ENCODE measurements at regions not wholly inside any gene's neighbourhood (a gene's known extent, or its start where the extent isn't known, plus 50 kb on each side); places are given as distances from the start of the nearest gene placed in this dataset.

GRCh38 chr1:221925947-221926346, 184.1 kb upstream of the DUSP10 start:
- Histone ChIP-seq H3K27me3 (no peaks in the 10 kb centered on the region), H3K36me3 (no peaks in the 10 kb centered on the region), H3K27ac (no peak overlapping the region), H3K4me1 (no peaks in the 10 kb centered on the region), H3K9me3 (no peaks in the 10 kb centered on the region), H3K4me3 (no peak overlapping the region)
- ATAC-seq (ENCODE audit: low FRiP score in 2 of 2): no peak
- TF ChIP-seq POLR2AphosphoS5 (IDR thresholded peaks at IDR 0.05) (no peak), EP300 (IDR thresholded peaks at IDR 0.05) (no peak)
- DNase-seq: no peak
- WGBS, 2 donors: 45 to 50% methylated on average over 1 of the region's 1 CpG

- DNase-seq: no peak
- H3K9me3 ChIP-seq: no peaks in the 10 kb centered on the region
- H3K36me3 ChIP-seq: no peaks in the 10 kb centered on the region
- no peaks in the 10 kb centered on the region for H3K4me1 ChIP-seq
- ATAC-seq (ENCODE audit: low FRiP score in 2 of 2): no peak
- no peak overlapping the region for H3K4me3 ChIP-seq
- H3K27me3 ChIP-seq: no peaks in the 10 kb centered on the region
- no peak for TF ChIP-seq CTCF (IDR thresholded peaks at IDR 0.05)
- WGBS, 2 donors: 84 to 88% methylated on average over 8 of the region's 8 CpGs
- H3K27ac ChIP-seq: no peak overlapping the region
Observed at GRCh38 chr1:221923929-221924598, 182.2 kb upstream of the DUSP10 start.

GRCh38 chr1:221921936-221922335, 180.0 kb upstream of the DUSP10 start:
- no peak for DNase-seq
- no peaks in the 10 kb centered on the region for H3K27me3 ChIP-seq
- ATAC-seq (ENCODE audit: low FRiP score in 2 of 2): no peak
- no peak for TF ChIP-seq POLR2A (IDR thresholded peaks at IDR 0.05)
- H3K36me3 ChIP-seq: no peaks in the 10 kb centered on the region
- no peaks in the 10 kb centered on the region for H3K9me3 ChIP-seq
- no peaks in the 10 kb centered on the region for H3K4me1 ChIP-seq
- 84 to 88% methylated on average over 2 of the region's 2 CpGs for WGBS, 2 donors
- no peak overlapping the region for H3K27ac ChIP-seq
- H3K4me3 ChIP-seq: no peak overlapping the region

- Histone ChIP-seq H3K4me3 (no peak overlapping the region), H3K27me3 (no peaks in the 10 kb centered on the region), H3K36me3 (no peaks in the 10 kb centered on the region), H3K4me1 (no peaks in the 10 kb centered on the region), H3K27ac (no peak overlapping the region), H3K9me3 (no peaks in the 10 kb centered on the region)
- ATAC-seq (ENCODE audit: low FRiP score in 2 of 2) (no peak), DNase-seq (no peak)
- TF ChIP-seq POLR2AphosphoS5 (IDR thresholded peaks at IDR 0.05): no peak
- TF ChIP-seq POLR2A (IDR thresholded peaks at IDR 0.05): no peak
- no peak for TF ChIP-seq EP300 (IDR thresholded peaks at IDR 0.05)
- 78 to 86% methylated on average over 2 of the region's 2 CpGs for WGBS, 2 donors
Observed at GRCh38 chr1:221919743-221920142, 177.9 kb upstream of the DUSP10 start.

- no peak overlapping the region for H3K4me3 ChIP-seq
- H3K9me3 ChIP-seq: no peaks in the 10 kb centered on the region
- H3K27me3 ChIP-seq: no peaks in the 10 kb centered on the region
- no peak for DNase-seq
- no peak overlapping the region for H3K27ac ChIP-seq
- WGBS, 2 donors: 83 to 93% methylated on average over 1 of the region's 1 CpG
- no peaks in the 10 kb centered on the region for H3K36me3 ChIP-seq
- TF ChIP-seq CTCF (IDR thresholded peaks at IDR 0.05) (no peak), EP300 (IDR thresholded peaks at IDR 0.05) (no peak), POLR2AphosphoS5 (IDR thresholded peaks at IDR 0.05) (no peak), POLR2A (IDR thresholded peaks at IDR 0.05) (no peak)
- no peaks in the 10 kb centered on the region for H3K4me1 ChIP-seq
- no peak for ATAC-seq (ENCODE audit: low FRiP score in 2 of 2)
Observed at GRCh38 chr1:221919341-221919740, 177.5 kb upstream of the DUSP10 start.

- ATAC-seq (ENCODE audit: low FRiP score in 2 of 2) (peak in 1 of 2 donors; percentile 13), DNase-seq (peak in 1 of 2 donors; percentile 17)
- Histone ChIP-seq H3K4me1 (no peaks in the 10 kb centered on the region), H3K27ac (no peak overlapping the region), H3K9me3 (no peaks in the 10 kb centered on the region), H3K36me3 (no peaks in the 10 kb centered on the region), H3K4me3 (no peak overlapping the region), H3K27me3 (no peaks in the 10 kb centered on the region)
- TF ChIP-seq POLR2AphosphoS5 (IDR thresholded peaks at IDR 0.05) (no peak), CTCF (IDR thresholded peaks at IDR 0.05) (no peak), EP300 (IDR thresholded peaks at IDR 0.05) (no peak), POLR2A (IDR thresholded peaks at IDR 0.05) (no peak)
- 92 to 93% methylated on average over 5 of the region's 5 CpGs for WGBS, 2 donors
Observed at GRCh38 chr1:221916176-221916575, 174.3 kb upstream of the DUSP10 start.
